ENCODE measurements at regions not wholly inside any gene's neighbourhood (a gene's known extent, or its start where the extent isn't known, plus 50 kb on each side); places are given as distances from the start of the nearest gene placed in this dataset.

- TF ChIP-seq CTCF (conservative IDR thresholded peaks at IDR 0.05) = no peak
- no peak overlapping the region for H3K27ac ChIP-seq
Measured at GRCh38 chr3:73954506-73954905, 329.8 kb upstream of the PDZRN3 start.

GRCh38 chr3:73952781-73953180 is 328.0 kb upstream of the PDZRN3 start:
- no peak for TF ChIP-seq CTCF (conservative IDR thresholded peaks at IDR 0.05)
- no peak overlapping the region for H3K27ac ChIP-seq

- H3K27ac ChIP-seq = no peak overlapping the region
- no peak for TF ChIP-seq CTCF (conservative IDR thresholded peaks at IDR 0.05)
Measured at GRCh38 chr3:73950865-73951558, 326.3 kb upstream of the PDZRN3 start.

- H3K27ac ChIP-seq = no peak overlapping the region
- TF ChIP-seq CTCF (conservative IDR thresholded peaks at IDR 0.05) = no peak
Measured at GRCh38 chr3:73945541-73945940, 320.8 kb upstream of the PDZRN3 start.

- TF ChIP-seq CTCF (conservative IDR thresholded peaks at IDR 0.05) = no peak
- no peak overlapping the region for H3K27ac ChIP-seq
Measured at GRCh38 chr3:73939985-73940384, 315.2 kb upstream of the PDZRN3 start.

- no peak overlapping the region for H3K27ac ChIP-seq
- TF ChIP-seq CTCF (conservative IDR thresholded peaks at IDR 0.05) = no peak
Measured at GRCh38 chr3:73933585-73933984, 308.8 kb upstream of the PDZRN3 start.

GRCh38 chr3:73927203-73927570 is 302.4 kb upstream of the PDZRN3 start:
- no peak for TF ChIP-seq CTCF (conservative IDR thresholded peaks at IDR 0.05)
- no peak overlapping the region for H3K27ac ChIP-seq
